ENCODE measurements at regions not wholly inside any gene's neighbourhood (a gene's known extent, or its start where the extent isn't known, plus 50 kb on each side); places are given as distances from the start of the nearest gene placed in this dataset.
"Not testable (repeated sequence)": the region's sequence is repeated elsewhere in the genome, so short reads cannot be mapped to it uniquely, and the experiment has no call there.

- DNase-seq (ENCODE audit: low spot score in 2 of 2): no peak
- TF ChIP-seq POLR2A (IDR thresholded peaks at IDR 0.05) (no peak), CTCF (IDR thresholded peaks at IDR 0.05) (no peak)
- intact Hi-C loops (cut with DNase I; ENCODE audit: low total_unique reads): loop anchor here (5.0 kb wide), 1 partner anchor 428 kb away; no protein-coding TSS in a partner anchor
- WGBS, 2 donors: 34 to 36% methylated on average over 4 of the region's 4 CpGs
- H3K4me3 ChIP-seq (ENCODE audit: low read depth, poor library complexity, severe bottlenecking): no peak overlapping the region
Measured at GRCh38 chr7:23938937-23939552, 229.0 kb downstream of the STK31 start.

- intact Hi-C loops (cut with DNase I; ENCODE audit: low total_unique reads): loop anchor here (5.0 kb wide), 1 partner anchor 428 kb away; no protein-coding TSS in a partner anchor
- DNase-seq (ENCODE audit: low spot score in 2 of 2); H3K4me3 ChIP-seq (ENCODE audit: low read depth, poor library complexity, severe bottlenecking): not testable (repeated sequence)
- WGBS, 2 donors: 81 to 86% methylated on average over 2 of the region's 2 CpGs
Measured at GRCh38 chr7:23939747-23940146, 229.7 kb downstream of the STK31 start.

GRCh38 chr7:23941551-23941950, 231.5 kb downstream of the STK31 start:
- 87 to 92% methylated on average over 1 of the region's 1 CpG for WGBS, 2 donors
- intact Hi-C loops (cut with DNase I; ENCODE audit: low total_unique reads): no loop called here
- TF ChIP-seq CTCF (IDR thresholded peaks at IDR 0.05) (no peak), POLR2A (IDR thresholded peaks at IDR 0.05) (no peak)
- H3K4me3 ChIP-seq (ENCODE audit: low read depth, poor library complexity, severe bottlenecking): no peak overlapping the region
- no peak for DNase-seq (ENCODE audit: low spot score in 2 of 2)

GRCh38 chr7:23942032-23942431, 232.0 kb downstream of the STK31 start:
- no peak overlapping the region for H3K4me3 ChIP-seq (ENCODE audit: low read depth, poor library complexity, severe bottlenecking)
- intact Hi-C loops (cut with DNase I; ENCODE audit: low total_unique reads): no loop called here
- DNase-seq (ENCODE audit: low spot score in 2 of 2): no peak
- 94 to 95% methylated on average over 2 of the region's 2 CpGs for WGBS, 2 donors
- TF ChIP-seq POLR2A (IDR thresholded peaks at IDR 0.05): no peak
- TF ChIP-seq CTCF (IDR thresholded peaks at IDR 0.05): no peak

- 100% methylated on average over 1 to 2 of the region's 2 CpGs for WGBS, 2 donors
- intact Hi-C loops (cut with DNase I; ENCODE audit: low total_unique reads): no loop called here
- TF ChIP-seq POLR2A (IDR thresholded peaks at IDR 0.05) (no peak), CTCF (IDR thresholded peaks at IDR 0.05) (no peak)
- H3K4me3 ChIP-seq (ENCODE audit: low read depth, poor library complexity, severe bottlenecking): no peak overlapping the region
- no peak for DNase-seq (ENCODE audit: low spot score in 2 of 2)
Measured at GRCh38 chr7:23944131-23944530, 234.1 kb downstream of the STK31 start.

GRCh38 chr7:23945472-23945871, 235.5 kb downstream of the STK31 start:
- DNase-seq (ENCODE audit: low spot score in 2 of 2): no peak
- intact Hi-C loops (cut with DNase I; ENCODE audit: low total_unique reads): no loop called here
- no peak overlapping the region for H3K4me3 ChIP-seq (ENCODE audit: low read depth, poor library complexity, severe bottlenecking)
- TF ChIP-seq POLR2A (IDR thresholded peaks at IDR 0.05) (no peak), CTCF (IDR thresholded peaks at IDR 0.05) (no peak)

Measured in lower leg skin (tissue), 4 donors.